ENCODE measurements at regions not wholly inside any gene's neighbourhood (a gene's known extent, or its start where the extent isn't known, plus 50 kb on each side); places are given as distances from the start of the nearest gene placed in this dataset.

- TF ChIP-seq JUNB (IDR thresholded peaks at IDR 0.05; ENCODE audit: unreplicated experiment) (no peak), CTCF (conservative IDR thresholded peaks at IDR 0.05; ENCODE audit: low read depth in 2 of 2) (no peak), CREB1 (CRISPR knock-in tag; IDR thresholded peaks at IDR 0.05; ENCODE audit: low read depth) (no peak), ETS1 (IDR thresholded peaks at IDR 0.05) (no peak), POLR2AphosphoS5 (IDR thresholded peaks at IDR 0.05; ENCODE audit: low read depth) (no peak), EZH2phosphoT487 (IDR thresholded peaks at IDR 0.05; ENCODE audit: unreplicated experiment) (no peak), EZH2 (IDR thresholded peaks at IDR 0.05; ENCODE audit: low read depth, unreplicated experiment) (no peak), STAT1 (IDR thresholded peaks at IDR 0.05; ENCODE audit: unreplicated experiment) (no peak), ZNF114 (CRISPR knock-in tag; IDR thresholded peaks at IDR 0.05) (no peak), ZNF331 (CRISPR knock-in tag; IDR thresholded peaks at IDR 0.05; ENCODE audit: low read depth) (no peak)
- TF ChIP-seq, protein P1, sequence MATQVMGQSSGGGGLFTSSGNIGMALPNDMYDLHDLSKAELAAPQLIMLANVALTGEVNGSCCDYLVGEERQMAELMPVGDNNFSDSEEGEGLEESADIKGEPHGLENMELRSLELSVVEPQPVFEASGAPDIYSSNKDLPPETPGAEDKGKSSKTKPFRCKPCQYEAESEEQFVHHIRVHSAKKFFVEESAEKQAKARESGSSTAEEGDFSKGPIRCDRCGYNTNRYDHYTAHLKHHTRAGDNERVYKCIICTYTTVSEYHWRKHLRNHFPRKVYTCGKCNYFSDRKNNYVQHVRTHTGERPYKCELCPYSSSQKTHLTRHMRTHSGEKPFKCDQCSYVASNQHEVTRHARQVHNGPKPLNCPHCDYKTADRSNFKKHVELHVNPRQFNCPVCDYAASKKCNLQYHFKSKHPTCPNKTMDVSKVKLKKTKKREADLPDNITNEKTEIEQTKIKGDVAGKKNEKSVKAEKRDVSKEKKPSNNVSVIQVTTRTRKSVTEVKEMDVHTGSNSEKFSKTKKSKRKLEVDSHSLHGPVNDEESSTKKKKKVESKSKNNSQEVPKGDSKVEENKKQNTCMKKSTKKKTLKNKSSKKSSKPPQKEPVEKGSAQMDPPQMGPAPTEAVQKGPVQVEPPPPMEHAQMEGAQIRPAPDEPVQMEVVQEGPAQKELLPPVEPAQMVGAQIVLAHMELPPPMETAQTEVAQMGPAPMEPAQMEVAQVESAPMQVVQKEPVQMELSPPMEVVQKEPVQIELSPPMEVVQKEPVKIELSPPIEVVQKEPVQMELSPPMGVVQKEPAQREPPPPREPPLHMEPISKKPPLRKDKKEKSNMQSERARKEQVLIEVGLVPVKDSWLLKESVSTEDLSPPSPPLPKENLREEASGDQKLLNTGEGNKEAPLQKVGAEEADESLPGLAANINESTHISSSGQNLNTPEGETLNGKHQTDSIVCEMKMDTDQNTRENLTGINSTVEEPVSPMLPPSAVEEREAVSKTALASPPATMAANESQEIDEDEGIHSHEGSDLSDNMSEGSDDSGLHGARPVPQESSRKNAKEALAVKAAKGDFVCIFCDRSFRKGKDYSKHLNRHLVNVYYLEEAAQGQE (IDR thresholded peaks at IDR 0.05; ENCODE audit: unreplicated experiment), result no peak
These were observed 253.6 kb downstream of the HAPSTR1 start for GRCh38 chr16:9345046-9345445.
